PC-3 (cell line): ENCODE measurements at regions not wholly inside any gene's neighbourhood (a gene's known extent, or its start where the extent isn't known, plus 50 kb on each side); places are given as distances from the start of the nearest gene placed in this dataset.

Source experiments
- ATAC-seq: fragments of 200-7000 bp; cut with Tn5 transposase; 2 replicates; pipeline ENCODE4 v1.9.1; 2020; ENCODE audit warnings: mild to moderate bottlenecking, moderate library complexity
- BruUV-seq: library from RNA; stranded (reverse); fragments of 400-500 nt; replicated peaks from 2 replicates; lab custom pipeline; 2021; lab: Mats Ljungman, UMichigan
- CTCF ChIA-PET: fragments of 300-600 bp; sonication (Branson Sonifier 250); formaldehyde crosslinking; loops from one replicate; lab custom pipeline; 2022; ENCODE audit warnings: antibody characterized with exemption; lab: Charles Lee
- POLR2A ChIA-PET: fragments of 300-600 bp; sonication (Branson Sonifier 250); formaldehyde crosslinking; loops from one replicate; lab custom pipeline; 2022; ENCODE audit warnings: antibody characterized with exemption; ENCODE audit not compliant: unreplicated experiment; lab: Charles Lee
- DNase-seq: peaks from one replicate; pipeline ENCODE4 v3.0.0-alpha.2; 2015
- H2AFZ ChIP-seq: fragments of 300-600 bp; sonication (generic); 2 replicates; pipeline ENCODE4 v1.6.0; 2016; ENCODE audit warnings: antibody characterized with exemption, low read length
- H3F3A ChIP-seq: fragments of 300-600 bp; sonication (generic); one replicate; pipeline ENCODE4 v1.6.0; 2017; ENCODE audit warnings: antibody characterized with exemption, low read length, control low read depth, mild to moderate bottlenecking; ENCODE audit not compliant: unreplicated experiment
- H3K27ac ChIP-seq: fragments of 300-600 bp; sonication (generic); 2 replicates; pipeline ENCODE4 v1.5.1; 2016; ENCODE audit warnings: mild to moderate bottlenecking, low read length
- H3K27me3 ChIP-seq: fragments of 300-600 bp; sonication (generic); 2 replicates; pipeline ENCODE4 v1.6.1; 2016; ENCODE audit warnings: low read length, mixed read lengths
- H3K36me3 ChIP-seq: fragments of 300-600 bp; sonication (generic); 2 replicates; pipeline ENCODE4 v1.6.1; 2016; ENCODE audit warnings: low read depth, mixed run types, low read length, mixed read lengths
- H3K4me1 ChIP-seq: fragments of 300-600 bp; sonication (generic); 2 replicates; pipeline ENCODE4 v1.5.1; 2016; ENCODE audit warnings: low read length; ENCODE audit not compliant: insufficient read depth
- H3K4me2 ChIP-seq: fragments of 300-600 bp; sonication (generic); 2 replicates; pipeline ENCODE4 v1.6.0; 2016; ENCODE audit warnings: low read length
- H3K4me3 ChIP-seq: fragments of 300-600 bp; sonication (generic); 2 replicates; pipeline ENCODE4 v1.5.1; 2016; ENCODE audit warnings: mild to moderate bottlenecking, low read length, mixed read lengths
- H3K79me2 ChIP-seq: fragments of 300-600 bp; sonication (generic); 2 replicates; pipeline ENCODE4 v1.6.1; 2017; ENCODE audit warnings: low read length, mixed read lengths
- H3K9ac ChIP-seq: fragments of 300-600 bp; sonication (generic); 2 replicates; pipeline ENCODE4 v1.6.0; 2016; ENCODE audit warnings: mild to moderate bottlenecking, low read length
- H3K9me2 ChIP-seq: fragments of 300-600 bp; sonication (generic); replicated peaks from 2 replicates; pipeline ENCODE4 v1.6.1; 2016; ENCODE audit warnings: mixed run types, low read length, mixed read lengths
- H3K9me3 ChIP-seq: fragments of 300-600 bp; sonication (generic); 2 replicates; pipeline ENCODE4 v1.6.1; 2016; ENCODE audit warnings: low read length, mixed read lengths
- H4K20me1 ChIP-seq: fragments of 300-600 bp; sonication (generic); 2 replicates; pipeline ENCODE4 v1.6.1; 2016; ENCODE audit warnings: low read length, mixed read lengths
- EZH2 ChIP-seq: fragments of 300-600 bp; sonication (generic); IDR thresholded peaks from one replicate; pipeline ENCODE4 v1.6.1; 2017; ENCODE audit warnings: antibody characterized with exemption, mild to moderate bottlenecking, low read length; ENCODE audit not compliant: unreplicated experiment
- EZH2phosphoT487 ChIP-seq: fragments of 300-600 bp; sonication (generic); IDR thresholded peaks from 2 replicates; pipeline ENCODE4 v1.6.1; 2018; ENCODE audit warnings: mild to moderate bottlenecking, antibody characterized with exemption, low read length, borderline replicate concordance
- intact Hi-C: fragments of 100-400 bp; cut with micrococcal nuclease; formaldehyde crosslinking; loops from 2 replicates; pipeline ENCODE4 v1.9.0; 2023
- TF ChIP-seq, protein P1 (sequence below): fragments of 300-600 bp; sonication (generic); conservative IDR thresholded peaks from 2 replicates; pipeline ENCODE4 v1.5.1; 2017; ENCODE audit warnings: antibody characterized with exemption, low read depth, mild to moderate bottlenecking, low read length

DNA sequence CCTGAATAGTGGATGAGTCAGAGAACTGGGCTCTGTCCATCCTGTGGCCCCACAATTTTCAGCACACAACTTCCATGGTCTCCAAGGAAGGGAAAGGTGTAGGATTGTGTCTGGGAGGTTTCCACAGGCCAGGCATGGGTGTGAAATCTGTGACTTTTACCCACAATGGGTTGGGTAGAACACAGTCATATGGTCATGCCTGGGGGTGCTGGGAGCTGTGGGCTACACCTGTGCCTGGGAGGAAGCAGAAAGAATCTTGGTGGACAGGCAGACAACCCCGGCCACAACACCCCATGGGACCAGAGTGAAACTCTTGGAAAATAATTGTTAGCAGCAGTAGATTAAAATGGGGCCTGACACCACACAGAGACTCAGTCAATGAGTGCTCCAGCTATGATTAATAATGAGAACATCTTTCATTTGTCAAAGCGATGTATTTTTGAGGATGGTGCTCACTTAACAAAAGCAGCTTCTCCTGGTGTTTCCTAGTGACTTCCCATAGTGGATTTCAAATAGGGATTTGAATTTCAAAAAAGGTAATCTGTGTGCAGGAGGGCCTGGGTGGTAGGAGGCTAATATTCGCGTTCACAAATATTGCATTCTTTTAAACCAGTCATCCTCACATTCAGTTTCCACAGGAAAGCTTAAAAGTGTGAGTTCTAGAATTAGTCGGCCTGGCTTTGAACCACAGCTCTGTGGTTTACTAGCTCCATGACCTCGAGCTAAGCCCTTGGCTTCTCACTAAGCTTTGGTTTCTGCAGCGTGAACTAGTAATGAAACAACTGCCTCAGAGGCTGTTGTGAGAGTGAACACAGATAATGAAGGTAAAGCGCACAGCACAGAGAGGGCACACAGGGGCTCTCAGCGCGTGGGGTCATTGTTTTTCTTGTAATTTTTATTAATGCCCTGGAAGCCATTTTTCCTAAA lies 89.3 kb upstream of the UQCRFS1 start:
- H3F3A ChIP-seq: no peaks in the 10 kb centered on the region
- TF ChIP-seq, protein P1, sequence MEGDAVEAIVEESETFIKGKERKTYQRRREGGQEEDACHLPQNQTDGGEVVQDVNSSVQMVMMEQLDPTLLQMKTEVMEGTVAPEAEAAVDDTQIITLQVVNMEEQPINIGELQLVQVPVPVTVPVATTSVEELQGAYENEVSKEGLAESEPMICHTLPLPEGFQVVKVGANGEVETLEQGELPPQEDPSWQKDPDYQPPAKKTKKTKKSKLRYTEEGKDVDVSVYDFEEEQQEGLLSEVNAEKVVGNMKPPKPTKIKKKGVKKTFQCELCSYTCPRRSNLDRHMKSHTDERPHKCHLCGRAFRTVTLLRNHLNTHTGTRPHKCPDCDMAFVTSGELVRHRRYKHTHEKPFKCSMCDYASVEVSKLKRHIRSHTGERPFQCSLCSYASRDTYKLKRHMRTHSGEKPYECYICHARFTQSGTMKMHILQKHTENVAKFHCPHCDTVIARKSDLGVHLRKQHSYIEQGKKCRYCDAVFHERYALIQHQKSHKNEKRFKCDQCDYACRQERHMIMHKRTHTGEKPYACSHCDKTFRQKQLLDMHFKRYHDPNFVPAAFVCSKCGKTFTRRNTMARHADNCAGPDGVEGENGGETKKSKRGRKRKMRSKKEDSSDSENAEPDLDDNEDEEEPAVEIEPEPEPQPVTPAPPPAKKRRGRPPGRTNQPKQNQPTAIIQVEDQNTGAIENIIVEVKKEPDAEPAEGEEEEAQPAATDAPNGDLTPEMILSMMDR: no peak
- no peak for TF ChIP-seq EZH2phosphoT487
- TF ChIP-seq EZH2: no peak
- POLR2A ChIA-PET: no interaction called here

DNA sequence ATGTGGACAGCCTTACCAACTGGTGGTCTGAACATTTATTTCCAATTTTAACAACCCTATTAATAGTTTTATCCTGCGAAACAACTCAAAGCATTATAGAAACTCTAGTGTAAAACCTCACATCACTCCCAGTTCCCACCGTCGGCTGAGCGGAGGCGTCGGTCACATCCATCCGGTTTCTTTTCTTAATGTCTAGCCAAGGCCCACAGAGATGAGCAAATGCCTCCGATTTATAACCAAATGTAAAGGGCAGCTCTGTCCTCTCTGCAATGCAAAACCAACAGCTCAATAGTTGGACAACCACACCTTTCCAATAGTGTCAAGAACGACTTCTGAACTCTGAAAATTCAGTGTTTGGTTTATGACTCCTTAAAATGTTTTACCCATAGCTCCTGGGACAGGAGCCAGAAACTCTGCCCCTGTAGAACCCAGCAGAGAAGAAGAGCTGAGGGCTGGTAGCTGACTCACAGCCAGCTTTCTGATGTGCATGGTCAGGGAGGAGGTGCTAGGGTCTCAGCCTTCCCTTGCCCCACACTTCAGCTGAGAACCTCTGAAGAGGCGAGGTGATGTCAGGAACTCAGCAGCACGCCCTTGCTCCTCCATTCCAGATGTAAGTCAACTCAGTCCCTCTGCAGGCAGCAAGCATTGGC lies 90.2 kb upstream of the UQCRFS1 start:
- H3K9me3 ChIP-seq: no peaks in the 10 kb centered on the region
- H3K4me1 ChIP-seq: no peaks in the 10 kb centered on the region
- DNase-seq: no peak
- no TSS peak for BruUV-seq
- no peak overlapping the region for H3K27ac ChIP-seq
- TF ChIP-seq EZH2 (no peak), EZH2phosphoT487 (no peak)
- TF ChIP-seq, protein P1: no peak
- no peak overlapping the region for H3K4me2 ChIP-seq
- no peaks in the 10 kb centered on the region for H3K9me2 ChIP-seq
- no peak overlapping the region for H3K9ac ChIP-seq
- H3F3A ChIP-seq: no peaks in the 10 kb centered on the region
- CTCF ChIA-PET: no interaction called here
- intact Hi-C loops: no loop called here
- H3K4me3 ChIP-seq: no peak overlapping the region
- no peaks in the 10 kb centered on the region for H4K20me1 ChIP-seq
- no peak for ATAC-seq
- 0 out of 2 replicates have a peak, but pooled peaks cover 5% of the 10 kb centered on the region for H3K27me3 ChIP-seq
- POLR2A ChIA-PET: no interaction called here
- H3K79me2 ChIP-seq: no peaks in the 10 kb centered on the region
- H2AFZ ChIP-seq: no peak overlapping the region
- H3K36me3 ChIP-seq: no peaks in the 10 kb centered on the region

More for the DNA sequence above, 89.3 kb upstream of the UQCRFS1 start:
- intact Hi-C loops: no loop called here
- H3K27ac ChIP-seq: no peak overlapping the region
- H3K79me2 ChIP-seq: no peaks in the 10 kb centered on the region
- no peak overlapping the region for H3K4me2 ChIP-seq
- ATAC-seq: no peak
- 0 out of 2 replicates have a peak, but pooled peaks cover 5% of the 10 kb centered on the region for H3K27me3 ChIP-seq
- no peaks in the 10 kb centered on the region for H3K36me3 ChIP-seq
- CTCF ChIA-PET: no interaction called here
- no peaks in the 10 kb centered on the region for H3K9me3 ChIP-seq
- DNase-seq: no peak
- no peaks in the 10 kb centered on the region for H3K9me2 ChIP-seq
- BruUV-seq: no TSS peak
- no peaks in the 10 kb centered on the region for H3K4me1 ChIP-seq
- no peak overlapping the region for H2AFZ ChIP-seq
- H3K9ac ChIP-seq: no peak overlapping the region
- no peak overlapping the region for H3K4me3 ChIP-seq
- no peaks in the 10 kb centered on the region for H4K20me1 ChIP-seq

DNA sequence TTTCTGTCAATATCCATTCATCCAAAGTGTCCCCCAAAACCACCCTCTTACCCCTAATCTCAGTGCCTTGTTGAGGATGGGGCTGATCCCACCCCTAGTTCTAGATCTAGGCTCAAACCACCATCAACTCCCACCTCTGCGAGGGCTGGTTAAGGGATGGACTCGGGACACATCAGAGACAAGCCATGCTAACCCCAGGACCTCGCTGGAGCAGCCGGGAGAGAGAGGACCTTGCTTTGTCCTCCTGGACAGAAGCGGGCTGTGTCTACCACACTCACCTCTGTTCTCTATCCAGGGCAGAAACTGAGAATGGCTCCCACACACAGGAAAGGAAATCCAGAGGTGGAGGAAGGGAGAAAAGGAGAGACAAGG lies 90.8 kb upstream of the UQCRFS1 start:
- no peaks in the 10 kb centered on the region for H3K79me2 ChIP-seq
- no peak for DNase-seq
- no peaks in the 10 kb centered on the region for H3K36me3 ChIP-seq
- BruUV-seq: no TSS peak
- ChIA-PET POLR2A (no interaction called here), CTCF (no interaction called here)
- no peak overlapping the region for H3K4me3 ChIP-seq
- H3K9me3 ChIP-seq: no peaks in the 10 kb centered on the region
- H3K4me1 ChIP-seq: no peaks in the 10 kb centered on the region
- H3K27ac ChIP-seq: no peak overlapping the region
- no peak overlapping the region for H2AFZ ChIP-seq
- 0 out of 2 replicates have a peak, but pooled peaks cover 5% of the 10 kb centered on the region for H3K27me3 ChIP-seq
- H3F3A ChIP-seq: no peaks in the 10 kb centered on the region
- no peak overlapping the region for H3K9ac ChIP-seq
- no peak for ATAC-seq
- no peaks in the 10 kb centered on the region for H4K20me1 ChIP-seq
- H3K9me2 ChIP-seq: no peaks in the 10 kb centered on the region
- intact Hi-C loops: no loop called here
- H3K4me2 ChIP-seq: no peak overlapping the region
- no peak for TF ChIP-seq EZH2
- no peak for TF ChIP-seq EZH2phosphoT487
- TF ChIP-seq, protein P1: no peak
